Hematopoietic multipotent progenitor cell (in vitro differentiated cells): ENCODE measurements at regions not wholly inside any gene's neighbourhood (a gene's known extent, or its start where the extent isn't known, plus 50 kb on each side); places are given as distances from the start of the nearest gene placed in this dataset.
"Not testable (repeated sequence)": the region's sequence is repeated elsewhere in the genome, so short reads cannot be mapped to it uniquely, and the experiment has no call there.

Experiments used
- DNase-seq, 3 donors: peaks; one replicate each; pipeline ENCODE4 v3.0.0-alpha.2; 2011 to 2015; ENCODE audit warnings: low read depth in 2 of 3, low spot score in 2 of 3

DNA sequence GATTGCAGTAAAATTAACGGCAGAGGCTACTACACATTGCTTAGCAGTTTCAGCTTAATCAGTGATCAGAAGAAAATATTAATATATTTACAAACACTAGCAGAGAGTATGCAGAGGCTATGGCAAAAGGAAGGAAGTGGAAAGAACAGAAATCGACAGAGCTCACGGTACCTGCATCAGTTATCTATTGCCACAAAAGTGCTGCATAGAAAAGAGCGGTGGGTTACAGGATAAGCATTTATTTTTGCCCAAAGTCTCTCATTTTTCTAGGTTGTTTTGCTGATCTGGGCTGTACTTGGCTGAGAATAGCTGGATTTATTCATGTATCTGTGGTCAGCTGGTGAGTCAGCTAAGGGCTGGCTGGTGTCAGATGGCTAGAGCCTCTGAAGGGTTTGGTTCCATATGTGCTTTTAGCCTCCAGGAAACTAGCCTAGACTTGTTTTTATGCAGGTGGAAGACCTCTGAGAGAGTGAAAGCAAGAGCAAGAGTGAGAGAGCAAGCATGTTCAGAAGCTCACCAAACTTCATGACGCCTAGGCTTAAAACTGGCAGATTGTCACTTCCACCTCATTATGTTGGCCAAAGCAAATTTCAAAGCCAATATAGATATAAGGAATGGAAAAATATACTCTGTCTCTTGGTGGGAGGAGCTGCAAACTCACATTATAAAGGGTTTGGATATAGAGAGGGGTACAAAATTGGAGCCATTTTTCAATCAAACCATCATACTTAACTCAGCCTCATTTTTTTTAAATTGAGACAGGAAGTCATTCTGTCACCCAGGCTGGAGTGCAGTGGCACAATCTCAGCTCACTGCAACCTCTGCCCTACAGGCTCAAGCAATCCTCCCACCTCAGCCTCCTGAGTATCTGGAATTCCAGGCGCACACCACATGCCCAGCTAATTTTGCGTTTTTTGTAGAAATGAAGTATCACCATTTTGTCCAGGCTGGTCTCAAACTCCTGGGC lies 153.2 kb upstream of the RPL34 start:
- DNase-seq: peak in 2 of 3 donors; percentile 15 to 17

DNA sequence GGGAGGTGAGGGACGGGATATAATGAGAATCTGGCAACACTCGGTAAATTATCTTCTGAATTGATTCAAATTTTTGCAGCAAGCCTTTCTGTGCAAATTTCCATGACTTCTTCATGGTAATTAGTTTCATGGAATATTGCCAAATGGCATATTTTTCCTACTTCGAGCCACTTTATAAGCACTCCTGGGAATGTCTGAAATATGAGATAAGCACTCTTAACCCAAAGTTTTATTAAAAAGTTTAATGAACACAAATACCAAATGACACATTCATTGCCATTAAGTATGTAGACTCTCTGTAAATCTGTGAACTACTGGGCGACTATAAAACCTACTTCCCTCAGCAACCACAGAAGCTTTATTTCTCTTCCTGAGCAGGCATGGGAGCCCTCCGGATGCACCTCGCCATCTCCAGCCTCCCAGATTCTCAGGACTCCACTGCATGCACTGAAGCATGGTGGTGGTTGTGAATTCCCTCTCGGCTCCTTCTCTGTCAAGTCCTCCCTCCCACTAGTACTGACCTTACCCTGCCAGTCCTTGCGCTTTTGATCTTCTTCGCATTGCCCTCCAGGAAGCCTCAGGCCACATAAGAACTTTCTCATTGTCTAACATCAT lies 154.4 kb upstream of the RPL34 start:
- no peak for DNase-seq

DNA sequence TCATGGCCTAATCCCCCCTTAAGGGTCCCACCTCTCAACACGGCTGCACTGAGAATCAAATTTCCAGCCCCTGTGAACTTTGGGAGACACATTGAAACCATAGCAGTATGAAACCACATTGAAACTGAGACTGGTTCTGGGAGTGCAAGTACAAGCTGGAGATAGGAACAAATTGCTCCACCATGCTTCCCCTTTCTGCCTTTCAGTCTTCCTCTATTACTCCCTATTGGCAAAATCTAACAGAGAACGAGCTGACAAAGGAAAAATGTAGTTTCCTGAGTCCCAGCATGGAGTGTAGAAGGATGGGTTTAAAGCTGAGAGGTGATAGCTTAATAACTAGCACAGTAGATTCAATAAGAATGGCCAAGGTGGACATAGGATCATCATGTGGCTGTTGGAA lies 161.7 kb upstream of the RPL34 start:
- no peak for DNase-seq

DNA sequence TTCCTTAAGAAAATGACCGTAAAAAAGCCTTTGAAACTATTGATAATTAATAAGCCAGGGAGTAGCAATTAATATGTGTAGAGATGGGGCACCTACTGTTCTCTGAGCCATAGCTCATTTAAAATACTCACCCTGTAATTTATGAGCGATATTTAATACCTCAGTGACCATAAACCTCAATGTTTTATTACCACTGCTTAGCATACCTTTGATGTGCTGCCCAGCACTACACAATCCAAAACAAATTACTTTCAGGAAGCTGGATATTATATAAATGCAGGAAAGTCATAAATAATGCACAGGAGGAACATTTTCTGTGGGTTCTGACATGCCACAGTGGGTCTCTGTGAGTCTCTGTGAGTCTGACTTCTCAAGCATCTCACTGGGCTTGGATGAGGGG lies 166.1 kb upstream of the RPL34 start:
- no peak for DNase-seq

DNA sequence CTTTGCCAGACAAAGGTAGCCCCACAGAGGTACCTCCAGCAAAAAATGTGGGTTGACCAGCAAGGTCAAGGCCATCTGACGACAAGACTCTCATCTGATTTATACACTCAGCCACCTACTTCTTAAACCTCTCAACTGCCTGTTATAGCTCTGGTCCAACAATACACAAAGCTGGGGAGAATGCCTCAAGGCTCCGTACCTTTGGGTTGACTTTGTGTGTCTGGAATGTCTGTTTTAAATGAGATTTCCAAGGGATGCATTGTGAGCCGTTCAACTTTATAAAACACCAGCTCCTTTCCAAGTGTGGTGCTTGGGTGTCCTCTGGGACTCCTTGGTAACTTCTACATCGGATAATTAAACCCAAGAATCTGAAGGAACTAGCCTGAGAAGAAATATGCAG lies 167.0 kb upstream of the RPL34 start:
- no peak for DNase-seq

DNA sequence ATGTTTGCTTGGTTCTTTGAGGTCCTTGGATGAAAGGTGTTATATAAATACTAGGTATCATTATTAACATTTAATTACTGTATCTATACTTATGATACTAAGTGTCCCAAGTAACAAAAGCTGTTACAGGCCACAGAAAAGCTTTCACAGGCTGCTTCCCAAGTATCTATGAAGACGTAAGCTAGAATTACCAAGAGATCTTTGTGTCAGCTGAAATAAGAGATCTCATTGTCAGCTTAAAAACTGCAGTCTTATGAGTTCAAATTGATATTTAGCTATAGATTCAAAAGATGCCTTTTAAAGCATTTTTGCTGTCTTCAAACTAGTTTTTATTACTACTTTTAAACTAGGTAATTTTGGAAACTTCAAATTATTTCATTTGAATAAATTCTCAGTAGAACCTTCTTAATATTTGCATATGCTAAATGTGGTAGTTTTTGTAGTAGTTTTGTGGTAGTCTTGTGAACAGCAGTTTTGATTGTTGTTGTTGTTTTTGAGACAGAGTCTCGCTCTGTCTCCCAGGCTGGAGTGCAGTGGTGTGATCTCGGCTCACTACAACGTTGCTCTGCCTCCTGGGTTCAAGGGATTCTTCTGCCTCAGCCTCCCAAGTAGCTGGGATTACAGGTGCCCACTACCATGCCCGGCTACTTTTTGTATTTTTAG lies 170.0 kb upstream of the RPL34 start:
- no peak for DNase-seq

DNA sequence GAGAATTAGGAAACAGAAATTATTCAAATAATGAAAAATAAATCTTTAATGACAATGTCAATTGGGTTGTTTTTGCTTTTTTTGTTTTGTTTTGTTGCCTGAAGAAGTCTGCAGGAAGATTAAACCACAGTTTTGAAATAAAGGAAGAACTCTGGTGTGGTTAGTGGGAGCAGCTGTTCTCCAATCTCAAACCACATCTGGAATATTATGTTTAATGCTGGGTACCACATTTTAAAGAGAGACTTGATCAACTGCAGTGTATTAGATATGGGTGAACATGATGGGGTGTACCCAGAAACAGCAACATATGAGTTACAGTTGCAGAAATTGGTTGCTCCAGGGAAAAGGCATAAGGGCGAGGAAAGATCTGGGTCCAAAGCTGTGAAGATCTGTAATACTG lies 171.2 kb upstream of the RPL34 start:
- DNase-seq: peak in 2 of 3 donors; percentile 18 to 78

DNA sequence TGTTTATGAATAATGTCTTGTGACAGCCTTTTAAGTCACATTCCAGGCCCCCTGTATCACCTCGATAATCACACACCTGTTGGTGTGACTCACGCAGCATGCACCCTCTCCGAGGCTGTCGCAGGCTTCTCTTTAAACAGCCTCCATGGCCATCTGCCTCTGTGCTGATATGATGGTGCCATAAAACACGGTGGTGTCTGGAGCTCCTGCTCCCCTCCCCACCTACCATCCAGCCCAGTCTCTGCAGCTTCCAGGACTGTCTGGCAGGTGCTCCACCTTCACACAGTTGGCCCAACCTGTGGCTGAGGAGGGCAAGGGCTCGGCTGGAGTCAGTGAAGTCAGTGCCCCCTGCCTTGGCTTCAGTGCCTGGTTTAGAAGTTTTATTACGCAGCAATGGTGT lies 173.8 kb upstream of the RPL34 start:
- DNase-seq: no peak

DNA sequence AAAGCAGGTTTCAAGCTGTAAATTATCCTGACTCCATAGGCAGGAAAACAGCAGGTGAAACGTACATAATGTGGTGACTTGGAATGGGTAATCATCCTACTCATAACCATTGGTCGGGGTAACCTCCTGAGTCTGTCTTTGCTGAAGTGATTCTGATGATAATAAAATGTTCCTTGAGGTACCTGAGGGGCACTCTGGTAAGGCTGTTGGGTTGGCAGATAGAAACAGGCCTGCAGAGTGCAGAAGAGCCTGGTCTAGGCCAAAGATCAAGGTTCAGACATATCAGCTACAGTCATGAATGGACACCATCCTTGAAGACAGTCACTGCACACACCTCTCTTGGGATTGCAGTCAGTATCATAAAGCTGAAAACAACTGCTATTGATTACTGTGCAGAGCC lies 174.7 kb upstream of the RPL34 start:
- no peak for DNase-seq

DNA sequence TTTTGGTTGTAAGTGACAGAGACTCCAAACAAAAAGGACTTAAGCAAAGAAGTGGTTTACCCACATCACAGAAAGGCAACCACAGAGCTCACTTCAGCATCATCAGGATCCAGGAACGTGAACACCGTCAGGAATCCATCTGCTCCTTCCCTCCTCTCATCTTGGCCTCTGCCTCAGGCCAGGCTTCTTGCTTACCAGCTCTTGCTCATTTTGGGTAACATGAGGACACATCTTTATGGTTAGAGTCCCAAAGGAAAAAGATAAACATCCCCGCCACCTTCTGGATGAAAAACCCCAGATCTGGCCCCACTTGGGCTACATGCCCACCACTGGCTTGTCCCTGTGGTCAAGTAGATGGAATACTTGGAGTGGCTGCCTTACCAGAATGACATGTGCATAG lies 176.8 kb upstream of the RPL34 start:
- no peak for DNase-seq

DNA sequence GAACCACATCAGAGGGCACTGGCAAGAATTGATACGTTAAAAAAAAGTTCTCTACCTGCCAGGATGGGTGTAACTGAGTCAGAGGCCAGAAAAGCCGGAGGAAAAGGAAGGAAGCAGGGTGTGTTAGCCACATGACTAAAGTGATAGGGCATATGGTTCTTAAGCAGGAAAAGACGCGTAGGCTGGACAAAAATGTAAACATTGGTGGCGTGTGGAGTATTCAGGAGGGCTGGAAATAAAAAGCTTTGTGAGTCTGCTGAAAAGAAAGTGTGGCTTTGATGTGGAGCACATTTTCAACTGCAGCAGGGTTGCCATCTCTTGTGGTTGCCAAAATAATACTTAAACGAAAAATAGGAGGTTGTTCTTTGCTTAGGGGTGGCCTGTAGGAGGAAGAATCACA lies 186.5 kb upstream of the RPL34 start:
- peak in 1 of 3 donors; percentile 36 for DNase-seq

DNA sequence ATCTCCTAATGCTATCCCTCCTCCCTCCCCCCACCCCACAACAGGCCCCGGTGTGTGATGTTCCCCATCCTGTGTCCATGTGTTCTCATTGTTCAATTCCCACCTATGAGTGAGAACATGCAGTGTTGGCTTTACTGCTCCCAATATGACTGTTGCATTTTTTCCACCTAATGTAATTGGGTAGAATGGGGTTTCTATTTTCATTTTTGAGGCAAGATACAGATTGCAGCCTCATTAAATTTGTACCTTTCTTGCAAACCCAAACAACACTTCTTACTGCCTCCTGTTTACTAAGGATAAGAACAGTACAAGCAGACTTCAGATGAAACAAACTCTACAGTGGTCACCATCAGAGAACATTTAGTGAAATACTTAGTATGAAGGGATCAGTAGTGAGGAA lies 187.0 kb upstream of the RPL34 start:
- not testable (repeated sequence) for DNase-seq

DNA sequence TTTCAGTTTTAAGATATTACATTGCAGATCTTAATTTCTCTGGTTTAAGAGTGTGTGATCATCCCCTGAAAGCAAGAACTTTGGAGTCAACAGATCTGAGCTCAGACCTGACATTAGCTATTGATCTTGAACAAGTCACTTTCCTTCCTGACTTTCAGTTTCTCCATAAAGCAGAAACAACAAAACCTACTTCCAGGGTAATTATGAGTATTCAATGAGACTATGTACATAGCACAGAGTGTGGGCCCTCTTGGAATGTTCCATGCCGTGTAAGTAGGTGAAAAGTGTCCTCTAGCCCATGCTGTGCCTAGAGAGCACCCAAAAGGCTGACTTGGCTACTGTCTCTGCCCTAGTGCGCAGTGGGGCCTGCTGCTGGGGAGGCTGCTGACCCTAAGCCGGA lies 188.0 kb upstream of the RPL34 start:
- no peak for DNase-seq

DNA sequence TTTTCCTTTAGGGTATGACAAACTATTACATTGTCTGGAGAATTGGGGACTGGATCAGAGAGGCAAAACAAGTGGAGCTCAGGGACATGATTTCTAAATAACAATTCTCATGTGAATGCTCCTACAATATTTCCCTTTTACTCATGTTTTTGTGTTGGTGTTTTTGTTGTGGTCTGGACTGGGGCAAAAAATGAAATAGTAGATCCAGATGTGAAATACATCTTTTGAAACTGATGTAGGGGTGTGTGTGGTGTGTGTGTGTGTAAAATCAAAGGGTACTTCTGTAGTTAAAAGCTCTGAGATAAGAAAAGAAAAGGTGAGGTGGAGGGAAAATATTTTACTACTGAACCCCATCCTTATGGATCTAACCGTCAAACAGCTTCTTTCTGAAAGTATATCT lies 188.4 kb upstream of the RPL34 start:
- no peak for DNase-seq

DNA sequence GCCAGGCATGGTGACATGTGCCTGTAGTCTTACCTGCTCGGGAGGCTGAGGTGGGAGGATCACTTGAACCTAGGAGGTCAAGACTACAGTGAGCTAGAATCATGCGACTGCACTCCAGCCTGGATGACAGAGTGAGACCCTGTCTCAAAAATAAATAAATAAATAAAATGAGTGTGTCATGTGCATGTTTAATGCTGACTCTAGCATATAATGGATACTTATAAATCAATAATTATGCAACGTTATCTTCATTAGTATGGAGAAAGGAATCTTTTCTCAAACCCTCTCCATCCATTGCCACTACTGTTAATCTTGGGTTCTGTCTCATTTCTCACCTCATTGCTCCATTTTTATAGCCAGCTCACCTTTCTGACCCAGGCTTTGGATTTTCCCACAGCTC lies 189.5 kb upstream of the RPL34 start:
- DNase-seq: no peak

DNA sequence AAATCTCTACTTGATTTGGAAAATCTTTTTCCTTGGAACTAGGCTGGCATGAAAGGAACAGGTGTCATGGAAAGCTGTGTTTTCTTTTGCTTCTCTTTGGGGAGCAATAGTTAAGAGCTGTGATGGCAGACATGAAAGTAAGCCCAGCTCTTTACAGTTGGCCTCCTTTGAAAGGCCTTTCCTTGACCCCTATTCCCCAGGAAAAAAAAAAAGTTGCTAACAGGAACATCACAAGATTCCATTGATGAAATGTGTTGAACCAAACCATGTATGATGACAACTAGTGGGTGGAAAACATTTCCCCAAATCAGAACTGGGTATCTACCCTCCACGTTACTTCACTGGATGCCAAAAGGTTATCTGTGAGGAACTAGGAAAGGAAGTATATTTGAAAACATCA lies 190.7 kb upstream of the RPL34 start:
- DNase-seq: no peak

DNA sequence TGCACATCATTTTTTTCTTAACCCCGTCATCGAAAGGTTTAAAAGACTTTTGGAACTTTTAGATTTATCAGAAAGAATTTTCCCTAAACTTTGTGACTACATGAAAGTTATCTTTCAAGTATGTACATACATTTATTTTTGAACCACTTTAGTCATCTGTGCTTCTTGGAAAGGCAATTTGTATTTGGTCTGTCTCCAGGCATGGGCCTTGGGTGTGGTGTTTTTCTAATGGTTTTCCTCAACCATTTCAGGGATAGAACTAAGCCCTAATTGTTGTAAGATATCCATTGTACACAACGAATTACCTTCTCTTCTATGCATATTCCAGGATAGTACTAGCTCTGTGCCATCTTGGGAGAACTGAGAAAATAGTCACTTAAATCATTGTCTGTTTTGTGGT lies 191.5 kb upstream of the RPL34 start:
- DNase-seq: no peak

DNA sequence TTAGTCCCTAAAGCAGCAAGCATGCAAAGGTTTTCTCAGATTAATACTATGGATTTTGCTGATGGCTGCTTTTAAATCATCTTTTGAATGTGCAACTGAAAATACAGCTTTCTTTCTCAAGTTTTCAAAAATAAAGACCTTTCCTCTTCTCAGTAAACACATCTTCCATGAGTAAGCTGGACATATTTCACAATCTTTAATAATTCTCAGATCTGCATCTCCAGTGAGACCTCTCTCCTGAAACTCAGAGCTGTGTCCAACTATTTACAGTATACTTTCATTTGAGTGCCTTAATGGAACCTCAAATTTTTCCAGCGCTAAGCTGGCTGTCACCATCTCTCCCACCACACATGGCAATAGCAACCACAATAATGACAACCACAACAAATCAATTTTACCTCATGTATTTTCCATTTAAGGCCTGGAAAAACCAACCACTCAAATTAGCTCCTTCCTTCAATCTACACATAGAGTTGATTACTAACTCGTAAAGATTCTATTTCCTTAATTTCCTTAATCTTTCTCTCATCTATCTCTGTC lies 192.4 kb upstream of the RPL34 start:
- no peak for DNase-seq

DNA sequence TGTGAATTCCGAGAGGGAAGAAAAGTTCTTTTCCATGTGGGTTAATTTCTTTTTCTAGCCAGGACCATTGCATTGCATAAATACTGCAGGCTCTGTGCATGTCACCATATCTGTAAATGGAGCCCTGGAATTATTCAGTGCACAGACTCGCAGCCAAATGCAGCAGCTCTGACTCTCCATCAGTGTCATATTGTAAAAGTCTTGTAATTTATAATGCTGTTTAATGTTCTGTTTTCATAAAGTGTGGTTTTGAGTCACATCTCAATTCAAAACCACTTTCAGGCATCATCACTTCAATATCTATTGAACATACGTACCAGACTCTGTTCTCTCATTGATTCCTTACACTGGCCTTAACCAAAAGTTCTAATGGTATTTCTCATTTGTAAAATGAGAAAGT lies 193.9 kb upstream of the RPL34 start:
- no peak for DNase-seq

DNA sequence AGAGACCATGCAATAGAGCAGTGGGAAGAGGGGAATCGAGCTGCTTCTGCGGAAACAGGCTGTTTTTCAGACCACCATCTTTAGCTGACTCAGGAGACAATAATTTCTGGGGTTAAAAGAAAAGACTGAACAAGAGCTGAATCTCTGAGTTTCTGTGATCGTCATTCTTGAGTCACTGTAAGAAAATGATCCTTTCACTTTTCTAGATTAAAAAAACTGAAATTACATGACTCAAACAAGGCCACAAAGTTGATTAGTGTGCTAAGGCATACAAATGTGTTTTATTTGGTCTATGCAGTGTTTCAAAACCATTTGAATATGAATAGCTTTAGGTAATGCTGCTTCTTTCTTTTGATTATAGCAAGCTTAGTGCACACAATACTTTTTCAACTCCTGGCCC lies 194.4 kb upstream of the RPL34 start:
- DNase-seq: no peak

DNA sequence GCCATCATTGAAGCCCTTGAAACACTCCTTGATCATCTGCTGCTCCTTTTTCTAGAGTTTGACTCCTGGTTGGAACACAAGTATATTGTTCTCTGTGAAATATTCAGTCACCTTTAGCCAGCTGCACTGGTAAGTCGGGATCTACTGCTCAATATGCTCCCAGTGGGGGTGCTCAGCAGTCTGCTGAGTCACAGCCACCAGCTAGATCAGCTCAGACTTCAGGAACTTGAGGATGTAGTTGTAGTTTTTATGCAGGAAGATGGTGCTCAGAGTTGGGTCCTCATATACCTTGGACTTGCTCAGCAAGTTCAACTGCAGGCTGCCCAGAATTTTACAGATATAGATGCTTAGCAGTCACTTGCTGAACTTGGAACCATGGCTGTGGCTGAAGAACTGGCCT lies 202.5 kb upstream of the RPL34 start:
- no peak for DNase-seq

DNA sequence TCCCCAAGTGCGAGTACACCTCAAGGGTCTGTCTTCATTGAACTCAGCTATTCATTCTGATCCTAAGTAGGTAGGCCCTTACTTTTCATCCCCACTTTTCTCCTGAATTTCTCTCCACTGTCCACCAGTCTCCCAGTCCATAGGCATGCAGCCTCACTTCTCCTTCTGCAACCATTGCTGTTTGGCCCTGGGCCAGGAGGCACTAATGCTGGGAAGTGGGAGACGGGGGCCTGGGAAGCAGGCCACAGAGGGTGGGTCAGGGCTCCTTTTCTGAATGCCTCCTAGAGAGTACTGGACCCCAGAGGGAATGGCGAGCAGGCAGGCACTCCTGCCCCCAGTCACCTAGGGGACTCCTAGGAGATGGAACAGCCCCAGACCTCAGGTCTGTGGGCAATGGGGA lies 203.5 kb upstream of the RPL34 start:
- no peak for DNase-seq
